ENCODE measurements at regions not wholly inside any gene's neighbourhood (a gene's known extent, or its start where the extent isn't known, plus 50 kb on each side); places are given as distances from the start of the nearest gene placed in this dataset.

GRCh38 chr5:3297853-3298252 lies 297.8 kb upstream of the IRX1 start:
- TF ChIP-seq EZH2 (IDR thresholded peaks at IDR 0.05; ENCODE audit: low read depth) = no peak
- TF ChIP-seq CTCF (conservative IDR thresholded peaks at IDR 0.05) = no peak
- Histone ChIP-seq H3K4me3 (no peak overlapping the region), H4K20me1 (ENCODE audit: insufficient read depth) (no peaks in the 10 kb centered on the region), H3K27ac (no peak overlapping the region), H3K9me3 (ENCODE audit: insufficient read depth, low read depth) (no peaks in the 10 kb centered on the region), H3K36me3 (ENCODE audit: low read depth) (no peaks in the 10 kb centered on the region), H3K9me2 (ENCODE audit: insufficient read depth) (no peaks in the 10 kb centered on the region), H3F3A (ENCODE audit: insufficient read depth, low read depth) (no peaks in the 10 kb centered on the region), H2AFZ (no peak overlapping the region), H3K4me1 (replicated peaks; ENCODE audit: insufficient read depth) (no peaks in the 10 kb centered on the region), H3K79me2 (ENCODE audit: low read depth) (no peaks in the 10 kb centered on the region), H3K27me3 (ENCODE audit: insufficient read depth, low read depth) (peaks cover 95% of the 10 kb centered on the region), H3K4me2 (no peak overlapping the region)
- intact Hi-C loops (cut with micrococcal nuclease; ENCODE audit: unreplicated experiment) = no loop called here
- ChIA-PET CTCF (no interaction called here), POLR2A (ENCODE audit: unreplicated experiment) (no interaction called here)
- no TSS peak for BruUV-seq (replicated peaks)
- no peak for DNase-seq

GRCh38 chr5:3288325-3288724 lies 307.3 kb upstream of the IRX1 start:
- BruUV-seq (replicated peaks) = no TSS peak
- H3F3A ChIP-seq (ENCODE audit: insufficient read depth, low read depth) = no peaks in the 10 kb centered on the region
- DNase-seq = no peak
- H3K4me2 ChIP-seq = no peak overlapping the region
- H3K27me3 ChIP-seq (ENCODE audit: insufficient read depth, low read depth) = peaks cover 79% of the 10 kb centered on the region
- H2AFZ ChIP-seq = no peak overlapping the region
- no peak for TF ChIP-seq EZH2 (IDR thresholded peaks at IDR 0.05; ENCODE audit: low read depth)
- no peak for TF ChIP-seq CTCF (conservative IDR thresholded peaks at IDR 0.05)
- H3K9me3 ChIP-seq (ENCODE audit: insufficient read depth, low read depth) = no peaks in the 10 kb centered on the region
- no peak overlapping the region for H3K4me3 ChIP-seq
- no peaks in the 10 kb centered on the region for H3K36me3 ChIP-seq (ENCODE audit: low read depth)
- ChIA-PET CTCF (no interaction called here), POLR2A (ENCODE audit: unreplicated experiment) (no interaction called here)
- no peaks in the 10 kb centered on the region for H3K9me2 ChIP-seq (ENCODE audit: insufficient read depth)
- H3K4me1 ChIP-seq (replicated peaks; ENCODE audit: insufficient read depth) = no peaks in the 10 kb centered on the region
- H4K20me1 ChIP-seq (ENCODE audit: insufficient read depth) = no peaks in the 10 kb centered on the region
- intact Hi-C loops (cut with micrococcal nuclease; ENCODE audit: unreplicated experiment) = no loop called here
- H3K79me2 ChIP-seq (ENCODE audit: low read depth) = no peaks in the 10 kb centered on the region
- no peak overlapping the region for H3K27ac ChIP-seq

GRCh38 chr5:3287516-3287915 lies 308.1 kb upstream of the IRX1 start:
- TF ChIP-seq CTCF (conservative IDR thresholded peaks at IDR 0.05) = no peak
- TF ChIP-seq EZH2 (IDR thresholded peaks at IDR 0.05; ENCODE audit: low read depth) = no peak
- POLR2A ChIA-PET (ENCODE audit: unreplicated experiment) = no interaction called here

More at GRCh38 chr5:3287516-3287915, 308.1 kb upstream of the IRX1 start:
- H3K79me2 ChIP-seq (ENCODE audit: low read depth) = no peaks in the 10 kb centered on the region
- no TSS peak for BruUV-seq (replicated peaks)
- CTCF ChIA-PET = no interaction called here
- peaks cover 75% of the 10 kb centered on the region for H3K27me3 ChIP-seq (ENCODE audit: insufficient read depth, low read depth)
- H3K9me2 ChIP-seq (ENCODE audit: insufficient read depth) = no peaks in the 10 kb centered on the region
- H3F3A ChIP-seq (ENCODE audit: insufficient read depth, low read depth) = no peaks in the 10 kb centered on the region
- H3K27ac ChIP-seq = no peak overlapping the region
- H3K4me3 ChIP-seq = no peak overlapping the region
- H3K4me1 ChIP-seq (replicated peaks; ENCODE audit: insufficient read depth) = no peaks in the 10 kb centered on the region
- intact Hi-C loops (cut with micrococcal nuclease; ENCODE audit: unreplicated experiment) = no loop called here
- DNase-seq = no peak
- no peak overlapping the region for H3K4me2 ChIP-seq
- no peaks in the 10 kb centered on the region for H3K9me3 ChIP-seq (ENCODE audit: insufficient read depth, low read depth)
- no peaks in the 10 kb centered on the region for H4K20me1 ChIP-seq (ENCODE audit: insufficient read depth)
- H3K36me3 ChIP-seq (ENCODE audit: low read depth) = no peaks in the 10 kb centered on the region
- H2AFZ ChIP-seq = no peak overlapping the region
